ENCODE measurements at regions not wholly inside any gene's neighbourhood (a gene's known extent, or its start where the extent isn't known, plus 50 kb on each side); places are given as distances from the start of the nearest gene placed in this dataset.

GRCh38 chr2:129178356-129178755, 801.1 kb upstream of the RAB6C start:
- TF ChIP-seq ZNF549 (CRISPR knock-in tag; IDR thresholded peaks at IDR 0.05) (no peak), NFYB (CRISPR knock-in tag; IDR thresholded peaks at IDR 0.05) (no peak), TOPORS (CRISPR knock-in tag; IDR thresholded peaks at IDR 0.05) (no peak)
- TF ChIP-seq, protein P1, sequence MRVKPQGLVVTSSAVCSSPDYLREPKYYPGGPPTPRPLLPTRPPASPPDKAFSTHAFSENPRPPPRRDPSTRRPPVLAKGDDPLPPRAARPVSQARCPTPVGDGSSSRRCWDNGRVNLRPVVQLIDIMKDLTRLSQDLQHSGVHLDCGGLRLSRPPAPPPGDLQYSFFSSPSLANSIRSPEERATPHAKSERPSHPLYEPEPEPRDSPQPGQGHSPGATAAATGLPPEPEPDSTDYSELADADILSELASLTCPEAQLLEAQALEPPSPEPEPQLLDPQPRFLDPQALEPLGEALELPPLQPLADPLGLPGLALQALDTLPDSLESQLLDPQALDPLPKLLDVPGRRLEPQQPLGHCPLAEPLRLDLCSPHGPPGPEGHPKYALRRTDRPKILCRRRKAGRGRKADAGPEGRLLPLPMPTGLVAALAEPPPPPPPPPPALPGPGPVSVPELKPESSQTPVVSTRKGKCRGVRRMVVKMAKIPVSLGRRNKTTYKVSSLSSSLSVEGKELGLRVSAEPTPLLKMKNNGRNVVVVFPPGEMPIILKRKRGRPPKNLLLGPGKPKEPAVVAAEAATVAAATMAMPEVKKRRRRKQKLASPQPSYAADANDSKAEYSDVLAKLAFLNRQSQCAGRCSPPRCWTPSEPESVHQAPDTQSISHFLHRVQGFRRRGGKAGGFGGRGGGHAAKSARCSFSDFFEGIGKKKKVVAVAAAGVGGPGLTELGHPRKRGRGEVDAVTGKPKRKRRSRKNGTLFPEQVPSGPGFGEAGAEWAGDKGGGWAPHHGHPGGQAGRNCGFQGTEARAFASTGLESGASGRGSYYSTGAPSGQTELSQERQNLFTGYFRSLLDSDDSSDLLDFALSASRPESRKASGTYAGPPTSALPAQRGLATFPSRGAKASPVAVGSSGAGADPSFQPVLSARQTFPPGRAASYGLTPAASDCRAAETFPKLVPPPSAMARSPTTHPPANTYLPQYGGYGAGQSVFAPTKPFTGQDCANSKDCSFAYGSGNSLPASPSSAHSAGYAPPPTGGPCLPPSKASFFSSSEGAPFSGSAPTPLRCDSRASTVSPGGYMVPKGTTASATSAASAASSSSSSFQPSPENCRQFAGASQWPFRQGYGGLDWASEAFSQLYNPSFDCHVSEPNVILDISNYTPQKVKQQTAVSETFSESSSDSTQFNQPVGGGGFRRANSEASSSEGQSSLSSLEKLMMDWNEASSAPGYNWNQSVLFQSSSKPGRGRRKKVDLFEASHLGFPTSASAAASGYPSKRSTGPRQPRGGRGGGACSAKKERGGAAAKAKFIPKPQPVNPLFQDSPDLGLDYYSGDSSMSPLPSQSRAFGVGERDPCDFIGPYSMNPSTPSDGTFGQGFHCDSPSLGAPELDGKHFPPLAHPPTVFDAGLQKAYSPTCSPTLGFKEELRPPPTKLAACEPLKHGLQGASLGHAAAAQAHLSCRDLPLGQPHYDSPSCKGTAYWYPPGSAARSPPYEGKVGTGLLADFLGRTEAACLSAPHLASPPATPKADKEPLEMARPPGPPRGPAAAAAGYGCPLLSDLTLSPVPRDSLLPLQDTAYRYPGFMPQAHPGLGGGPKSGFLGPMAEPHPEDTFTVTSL (CRISPR knock-in tag; IDR thresholded peaks at IDR 0.05; ENCODE audit: borderline replicate concordance) = no peak
